CD14-positive monocyte (primary cell): ENCODE measurements at regions not wholly inside any gene's neighbourhood (a gene's known extent, or its start where the extent isn't known, plus 50 kb on each side); places are given as distances from the start of the nearest gene placed in this dataset.

Experiments used
- DNase-seq, 3 donors: peaks; one replicate each; pipeline ENCODE4 v3.0.0-alpha.2; 2011 to 2022
- H2AFZ ChIP-seq: 2 replicates; pipeline ENCODE4 v1.6.0; 2012; ENCODE audit warnings: mild to moderate bottlenecking, low read depth, low read length, inconsistent platforms; ENCODE audit not compliant: insufficient read depth, poor library complexity, severe bottlenecking
- H3K27ac ChIP-seq, 2 donors: 1 replicate in 1 of 2; 2 replicates in 1 of 2; pipeline ENCODE4 v1.5.1; 2012 to 2013; ENCODE audit warnings: low read length in 2 of 2, control low read depth in 1 of 2, inconsistent platforms in 1 of 2, low read depth in 1 of 2, mild to moderate bottlenecking in 1 of 2
- H3K27me3 ChIP-seq, 2 donors: one replicate each; pipeline versions ENCODE4 v1.6.0 to v1.6.1; 2011 to 2013; ENCODE audit warnings: low read length in 2 of 2; ENCODE audit not compliant: control insufficient read depth in 2 of 2, insufficient read depth in 2 of 2
- H3K36me3 ChIP-seq, 2 donors: replicated peaks in 1 of 2; 1 replicate in 1 of 2; 2 replicates in 1 of 2; pipeline versions ENCODE4 v1.5.1 to v1.6.1; 2012 to 2013; ENCODE audit warnings: low read length in 2 of 2, control low read depth in 1 of 2, inconsistent platforms in 1 of 2, mild to moderate bottlenecking in 1 of 2; ENCODE audit not compliant: insufficient read depth in 2 of 2, control insufficient read depth in 1 of 2
- H3K4me1 ChIP-seq, 2 donors: 1 replicate in 1 of 2; 2 replicates in 1 of 2; pipeline versions ENCODE4 v1.5.1 to v1.6.1; 2012 to 2013; ENCODE audit warnings: low read length in 2 of 2, control low read depth in 1 of 2, inconsistent platforms in 1 of 2, mild to moderate bottlenecking in 1 of 2, moderate library complexity in 1 of 2; ENCODE audit not compliant: insufficient read depth in 2 of 2, control insufficient read depth in 1 of 2
- H3K4me2 ChIP-seq: replicated peaks from 2 replicates; pipeline ENCODE3; 2012; ENCODE audit warnings: low read length, moderate library complexity, mild to moderate bottlenecking; ENCODE audit not compliant: poor library complexity, severe bottlenecking; ENCODE audit errors: extremely low read depth
- H3K4me3 ChIP-seq, 3 experiments: fragments of 200-600 bp in 1 of 3; sonication (generic) in 1 of 3; replicated peaks in 1 of 3; 1 replicate in 2 of 3; 2 replicates in 1 of 3; pipeline ENCODE4 v1.5.1; 2011 to 2013; ENCODE audit warnings: low read length in 3 of 3, mild to moderate bottlenecking in 3 of 3, control low read depth in 2 of 3, low read depth in 2 of 3, inconsistent platforms in 1 of 3, moderate library complexity in 1 of 3
- H3K79me2 ChIP-seq: 2 replicates; pipeline ENCODE4 v1.6.0; 2012; ENCODE audit warnings: mild to moderate bottlenecking, control low read depth, inconsistent platforms, low read length, moderate library complexity; ENCODE audit not compliant: insufficient read depth
- H3K9ac ChIP-seq: 2 replicates; pipeline ENCODE4 v1.6.0; 2017; ENCODE audit warnings: low read length, mild to moderate bottlenecking; ENCODE audit not compliant: insufficient read depth, poor library complexity, severe bottlenecking
- H3K9me3 ChIP-seq, 2 donors: replicated peaks in 1 of 2; 1 replicate in 1 of 2; 2 replicates in 1 of 2; pipeline versions ENCODE4 v1.5.1 to v1.6.1; 2012 to 2013; ENCODE audit warnings: low read length in 2 of 2, control low read depth in 1 of 2; ENCODE audit not compliant: control insufficient read depth in 1 of 2, insufficient read depth in 1 of 2
- H4K20me1 ChIP-seq: 2 replicates; pipeline ENCODE4 v1.6.0; 2012; ENCODE audit warnings: mild to moderate bottlenecking, low read length, control low read depth, moderate library complexity; ENCODE audit not compliant: insufficient read depth
- H3K27ac Mint-ChIP-seq, 7 donors: one replicate each; pipeline ENCODE4 v1.8.0; 2020; ENCODE audit warnings: mild to moderate bottlenecking in 7 of 7, mixed read lengths in 7 of 7, moderate library complexity in 6 of 7, inconsistent platforms in 2 of 7
- H3K27me3 Mint-ChIP-seq, 3 donors: one replicate each; pipeline ENCODE4 v1.8.0; 2021 to 2022; ENCODE audit warnings: low read depth in 3 of 3, mild to moderate bottlenecking in 3 of 3, mixed read lengths in 3 of 3, moderate library complexity in 3 of 3, inconsistent platforms in 1 of 3
- H3K36me3 Mint-ChIP-seq, 2 donors: one replicate each; pipeline ENCODE4 v1.8.0; 2020; ENCODE audit warnings: mixed read lengths in 2 of 2, inconsistent platforms in 1 of 2, mild to moderate bottlenecking in 1 of 2
- H3K4me1 Mint-ChIP-seq: one replicate; pipeline ENCODE4 v1.8.0; 2020; ENCODE audit warnings: mild to moderate bottlenecking, mixed read lengths
- H3K4me3 Mint-ChIP-seq, 2 donors: one replicate each; pipeline ENCODE4 v1.8.0; 2020; ENCODE audit warnings: mild to moderate bottlenecking in 2 of 2, mixed read lengths in 2 of 2, moderate library complexity in 1 of 2
- H3K9me3 Mint-ChIP-seq, 7 donors: one replicate each; pipeline ENCODE4 v1.8.0; 2020 to 2022; ENCODE audit warnings: mixed read lengths in 7 of 7, mild to moderate bottlenecking in 6 of 7, moderate library complexity in 6 of 7, inconsistent platforms in 2 of 7
- WGBS: methylation state at CpG from one replicate; pipeline ENCODE4 v1.1.5; 2013; ENCODE audit warnings: missing lambda C conversion rate; ENCODE audit not compliant: insufficient coverage; 5-methylcytosine and 5-hydroxymethylcytosine counted together
- intact Hi-C, 2 donors: fragments of 100-400 bp; cut with micrococcal nuclease; formaldehyde crosslinking; loops; one replicate each; pipeline versions ENCODE4 v1.15.0 to v1.15.1; 2023
- TF ChIP-seq, protein P1 (sequence below): fragments of 200-600 bp; IDR thresholded peaks from one replicate; pipeline ENCODE4 v1.8.0; 2022; ENCODE audit warnings: antibody characterized with exemption, mild to moderate bottlenecking

DNA sequence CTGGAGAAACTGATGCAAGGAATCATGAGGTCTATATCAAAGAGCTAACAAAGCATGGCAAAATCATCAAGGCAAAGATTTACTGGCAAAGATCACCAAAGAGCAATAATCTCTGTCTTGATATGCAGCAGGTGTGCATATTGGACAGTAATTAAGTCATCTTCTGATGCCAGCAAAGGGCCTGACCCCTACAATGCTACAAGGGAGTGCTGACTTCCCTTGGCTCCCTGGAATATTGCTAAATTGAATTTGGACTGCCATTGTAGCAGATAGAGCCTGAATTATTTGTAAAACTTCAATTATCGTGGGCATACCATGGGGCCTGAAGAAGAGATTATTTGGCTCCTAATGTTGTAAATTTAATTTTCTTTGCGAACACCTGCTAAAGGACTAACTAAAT lies 307.9 kb upstream of the SYT1 start:
- Histone ChIP-seq H3K9me3 (no peaks in the 10 kb centered on the region), H3K27ac (no peak overlapping the region), H3K79me2 (no peaks in the 10 kb centered on the region), H3K4me2 (no peak overlapping the region), H3K36me3 (no peaks in the 10 kb centered on the region), H4K20me1 (no peaks in the 10 kb centered on the region), H3K9ac (no peak overlapping the region), H3K27me3 (no peaks in the 10 kb centered on the region), H3K4me3 (no peak overlapping the region), H2AFZ (no peak overlapping the region), H3K4me1 (no peaks in the 10 kb centered on the region)
- 92% methylated on average over 2 of the region's 2 CpGs for WGBS
- H3K4me3 Mint-ChIP-seq: no peak overlapping the region
- TF ChIP-seq, protein P1, sequence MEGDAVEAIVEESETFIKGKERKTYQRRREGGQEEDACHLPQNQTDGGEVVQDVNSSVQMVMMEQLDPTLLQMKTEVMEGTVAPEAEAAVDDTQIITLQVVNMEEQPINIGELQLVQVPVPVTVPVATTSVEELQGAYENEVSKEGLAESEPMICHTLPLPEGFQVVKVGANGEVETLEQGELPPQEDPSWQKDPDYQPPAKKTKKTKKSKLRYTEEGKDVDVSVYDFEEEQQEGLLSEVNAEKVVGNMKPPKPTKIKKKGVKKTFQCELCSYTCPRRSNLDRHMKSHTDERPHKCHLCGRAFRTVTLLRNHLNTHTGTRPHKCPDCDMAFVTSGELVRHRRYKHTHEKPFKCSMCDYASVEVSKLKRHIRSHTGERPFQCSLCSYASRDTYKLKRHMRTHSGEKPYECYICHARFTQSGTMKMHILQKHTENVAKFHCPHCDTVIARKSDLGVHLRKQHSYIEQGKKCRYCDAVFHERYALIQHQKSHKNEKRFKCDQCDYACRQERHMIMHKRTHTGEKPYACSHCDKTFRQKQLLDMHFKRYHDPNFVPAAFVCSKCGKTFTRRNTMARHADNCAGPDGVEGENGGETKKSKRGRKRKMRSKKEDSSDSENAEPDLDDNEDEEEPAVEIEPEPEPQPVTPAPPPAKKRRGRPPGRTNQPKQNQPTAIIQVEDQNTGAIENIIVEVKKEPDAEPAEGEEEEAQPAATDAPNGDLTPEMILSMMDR: no peak
- peaks cover 0 to 2% (median 0%) of the 10 kb centered on the region in 7 donors for H3K9me3 Mint-ChIP-seq
- no peaks in the 10 kb centered on the region for H3K27me3 Mint-ChIP-seq
- no peak for DNase-seq
- no peaks in the 10 kb centered on the region for H3K4me1 Mint-ChIP-seq
- no peaks in the 10 kb centered on the region for H3K36me3 Mint-ChIP-seq
- intact Hi-C loops: no loop called here
- H3K27ac Mint-ChIP-seq: no peak overlapping the region

DNA sequence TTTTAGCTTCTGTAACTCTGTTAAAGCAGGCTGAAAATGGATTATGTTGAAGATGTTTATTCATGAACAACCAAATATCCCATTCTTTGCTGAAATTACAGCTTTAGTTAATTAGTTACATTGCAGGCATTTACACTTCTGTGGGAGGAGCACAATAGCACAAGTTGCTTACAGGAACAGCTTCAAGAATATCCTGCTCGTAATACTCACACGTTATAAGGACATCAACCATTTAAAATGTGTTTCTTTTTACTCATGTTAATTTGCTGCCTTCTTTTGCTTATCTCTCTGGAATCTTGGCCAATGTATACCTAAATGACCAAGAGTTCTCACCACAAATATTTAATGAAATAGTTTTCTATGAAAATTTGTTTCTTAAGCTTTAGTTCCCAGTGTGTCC lies 305.2 kb upstream of the SYT1 start:
- Mint-ChIP-seq H3K4me1 (no peaks in the 10 kb centered on the region), H3K9me3 (no peaks in the 10 kb centered on the region), H3K36me3 (no peaks in the 10 kb centered on the region), H3K27ac (no peak overlapping the region), H3K27me3 (no peaks in the 10 kb centered on the region), H3K4me3 (no peak overlapping the region)
- Histone ChIP-seq H3K4me3 (no peak overlapping the region), H3K27ac (no peak overlapping the region), H3K9ac (no peak overlapping the region), H3K27me3 (no peaks in the 10 kb centered on the region), H3K4me1 (no peaks in the 10 kb centered on the region), H3K9me3 (no peaks in the 10 kb centered on the region), H3K36me3 (no peaks in the 10 kb centered on the region), H3K4me2 (no peak overlapping the region), H4K20me1 (no peaks in the 10 kb centered on the region), H2AFZ (no peak overlapping the region), H3K79me2 (no peaks in the 10 kb centered on the region)
- DNase-seq: no peak
- TF ChIP-seq, protein P1: no peak
- 66% methylated on average over 2 of the region's 2 CpGs for WGBS
- intact Hi-C loops: no loop called here
